NOMO-1 treated with dmso at 0.1 percent for 144 hours (cell line): ENCODE measurements at regions not wholly inside any gene's neighbourhood (a gene's known extent, or its start where the extent isn't known, plus 50 kb on each side); places are given as distances from the start of the nearest gene placed in this dataset.

Experiments
- DNase-seq: peaks from one replicate; lab custom pipeline; 2025; ENCODE audit not compliant: unreplicated experiment; lab: John Stamatoyannopoulos, UW

DNA sequence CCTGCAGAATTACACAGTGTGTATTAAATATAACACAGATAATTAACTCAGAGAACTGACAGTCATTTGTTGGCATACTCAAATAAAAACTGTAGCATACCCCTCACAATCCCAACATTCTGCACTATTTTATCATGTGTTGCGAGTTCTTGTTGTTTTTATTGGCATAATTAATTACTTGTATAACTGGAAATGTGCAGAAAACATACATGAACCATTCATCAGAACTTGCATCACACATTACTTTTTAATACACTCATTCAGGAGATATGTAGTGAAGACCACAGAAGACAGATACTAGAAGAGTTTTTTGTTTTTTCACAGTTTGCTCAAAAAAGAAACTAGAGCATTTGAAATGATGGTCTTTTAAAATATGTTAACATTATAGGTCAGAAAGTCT lies 74.6 kb upstream of the NEIL3 start:
- no peak for DNase-seq

DNA sequence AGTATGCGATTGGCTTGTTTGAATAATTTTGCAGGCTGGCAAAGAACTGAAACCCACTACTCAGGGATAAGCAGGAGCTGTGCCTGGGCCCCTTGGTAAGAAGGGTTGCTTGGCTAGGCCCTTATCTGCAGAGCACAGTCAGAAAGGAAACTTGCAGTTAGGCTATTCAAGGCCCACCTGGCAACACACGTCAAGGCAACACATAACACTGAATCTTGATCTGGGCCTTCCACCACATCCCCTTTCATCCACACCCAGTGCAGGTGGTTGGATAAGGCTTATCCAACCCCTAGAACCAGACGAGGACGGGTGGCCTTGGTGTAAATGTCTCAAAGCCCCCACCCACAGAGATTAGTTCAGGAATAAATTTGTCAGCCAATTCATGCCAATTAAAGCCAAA lies 72.8 kb upstream of the NEIL3 start:
- DNase-seq = no peak

DNA sequence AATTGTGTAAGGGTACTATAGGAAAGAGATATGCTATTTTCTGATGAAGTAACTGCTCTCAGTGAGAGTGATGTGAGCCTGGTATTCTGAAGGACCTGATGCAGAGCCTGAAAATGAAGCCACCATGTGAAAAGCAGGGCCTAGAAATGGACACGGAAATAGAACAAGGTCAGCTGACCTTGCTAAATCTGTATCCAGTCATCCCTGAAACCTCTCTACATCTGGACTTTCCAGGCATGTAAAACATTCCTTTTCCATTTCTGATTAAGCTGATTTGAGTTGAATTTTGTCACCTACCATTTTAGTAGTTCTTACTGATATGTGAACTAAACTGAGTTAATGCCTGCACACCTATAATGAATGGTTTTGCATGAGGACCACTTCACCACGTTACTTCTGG lies 72.4 kb upstream of the NEIL3 start:
- DNase-seq = no peak

DNA sequence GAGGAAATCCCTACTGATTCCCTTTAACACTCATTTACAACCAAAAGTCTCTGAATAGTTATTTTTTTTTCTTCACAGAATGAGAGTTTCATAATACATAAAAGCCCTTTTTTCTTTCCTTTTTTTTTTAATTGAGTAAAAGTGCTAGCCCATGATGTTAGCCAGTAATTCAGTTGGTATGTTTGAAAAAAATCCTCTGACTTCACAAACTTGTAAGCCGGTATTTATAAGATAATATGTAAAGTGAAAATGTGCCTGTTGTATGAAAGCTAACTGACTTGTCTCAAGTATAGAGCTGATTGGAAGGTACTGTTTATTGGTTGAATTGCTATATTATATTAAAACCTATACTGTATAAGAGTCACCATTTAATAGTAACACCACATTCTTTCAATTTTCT lies 70.2 kb upstream of the NEIL3 start:
- no peak for DNase-seq

DNA sequence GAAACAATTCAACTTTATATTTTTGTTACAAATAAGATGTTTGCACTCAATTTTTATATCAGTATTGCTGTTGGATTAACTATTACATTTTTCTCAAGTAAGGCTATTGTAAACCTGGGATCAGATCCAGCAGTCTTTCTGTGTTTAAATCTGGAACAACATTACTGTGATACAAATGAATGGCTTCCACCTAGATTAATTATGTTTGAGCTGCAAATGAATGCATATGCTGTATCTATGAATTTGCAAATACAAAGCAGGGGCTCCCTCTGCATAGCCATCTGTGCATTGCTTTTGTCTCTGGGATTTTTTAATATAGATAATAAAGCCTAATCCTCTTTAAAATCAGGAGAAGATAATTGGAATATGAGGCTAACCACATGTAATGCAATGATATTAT lies 69.8 kb upstream of the NEIL3 start:
- DNase-seq = no peak

DNA sequence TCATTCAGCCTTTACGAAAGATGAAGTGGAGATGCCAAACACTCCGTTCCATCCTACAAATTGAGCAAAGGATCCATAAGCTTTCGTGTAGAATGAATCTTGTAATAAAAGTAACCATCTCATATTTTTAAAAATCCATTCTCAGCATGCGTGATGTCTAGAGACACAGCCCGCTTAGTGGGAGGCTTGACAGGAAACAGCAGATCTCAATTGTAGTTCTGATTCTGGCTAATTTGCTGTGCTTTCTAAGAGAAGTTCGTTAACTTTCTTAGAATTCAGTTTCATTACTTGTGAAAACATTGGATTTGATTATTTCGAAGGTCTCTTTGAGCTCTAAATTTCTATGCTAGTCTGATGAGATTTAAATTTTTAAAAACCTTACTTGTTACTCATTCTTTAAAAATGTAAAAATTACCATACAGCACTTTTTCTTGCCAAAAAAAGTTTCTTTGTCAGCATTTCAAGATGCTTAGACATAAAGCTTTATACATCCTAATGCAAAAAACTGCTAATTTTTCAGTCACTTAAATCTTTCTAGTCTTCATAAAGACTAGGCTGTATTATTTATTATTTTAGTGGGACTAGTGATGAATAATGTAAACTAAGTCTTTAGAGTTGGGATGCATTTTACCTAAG lies 66.9 kb upstream of the NEIL3 start:
- no peak for DNase-seq

DNA sequence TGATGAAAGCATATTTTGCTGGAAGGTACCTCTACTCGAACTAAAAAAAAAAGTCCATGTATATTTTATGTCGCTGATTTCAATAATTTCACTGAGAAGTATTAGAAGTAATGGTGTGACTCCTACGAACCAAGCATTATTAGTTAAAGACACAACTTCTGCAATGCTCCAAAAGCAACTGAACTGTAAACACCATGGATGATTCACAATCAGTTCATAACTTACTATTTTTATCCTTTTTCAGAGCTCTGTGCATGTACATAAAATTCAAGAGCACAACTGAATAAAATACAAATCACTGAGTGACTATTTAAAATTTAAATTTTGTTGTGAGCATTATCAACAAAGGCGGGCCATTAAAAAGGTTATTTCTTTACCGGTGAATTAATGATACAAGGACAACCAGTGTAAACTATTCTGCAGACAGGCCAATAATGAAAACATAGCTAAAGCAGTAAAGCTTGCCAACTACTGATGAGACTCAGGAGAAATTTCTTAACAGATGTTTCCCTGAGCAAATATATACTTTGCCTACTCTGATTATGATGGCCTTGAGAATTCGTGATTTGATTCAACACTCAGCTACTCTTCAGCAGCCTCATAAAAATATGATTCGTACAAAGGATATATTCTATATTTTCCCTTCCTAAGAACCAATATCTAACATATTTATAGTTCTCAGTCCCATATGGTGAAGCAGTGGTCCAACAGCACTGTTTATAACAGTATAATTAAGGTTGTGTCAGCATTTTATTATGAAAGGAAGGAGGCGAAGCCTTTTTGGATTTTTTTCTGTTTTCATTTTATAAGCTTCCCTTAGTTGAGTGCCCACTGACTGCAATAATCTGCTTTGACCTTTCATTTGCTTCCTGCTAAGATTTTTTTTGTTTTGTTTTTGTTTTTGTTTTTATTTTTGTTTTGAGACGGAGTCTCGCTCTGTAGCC lies 62.8 kb upstream of the NEIL3 start:
- DNase-seq = no peak

DNA sequence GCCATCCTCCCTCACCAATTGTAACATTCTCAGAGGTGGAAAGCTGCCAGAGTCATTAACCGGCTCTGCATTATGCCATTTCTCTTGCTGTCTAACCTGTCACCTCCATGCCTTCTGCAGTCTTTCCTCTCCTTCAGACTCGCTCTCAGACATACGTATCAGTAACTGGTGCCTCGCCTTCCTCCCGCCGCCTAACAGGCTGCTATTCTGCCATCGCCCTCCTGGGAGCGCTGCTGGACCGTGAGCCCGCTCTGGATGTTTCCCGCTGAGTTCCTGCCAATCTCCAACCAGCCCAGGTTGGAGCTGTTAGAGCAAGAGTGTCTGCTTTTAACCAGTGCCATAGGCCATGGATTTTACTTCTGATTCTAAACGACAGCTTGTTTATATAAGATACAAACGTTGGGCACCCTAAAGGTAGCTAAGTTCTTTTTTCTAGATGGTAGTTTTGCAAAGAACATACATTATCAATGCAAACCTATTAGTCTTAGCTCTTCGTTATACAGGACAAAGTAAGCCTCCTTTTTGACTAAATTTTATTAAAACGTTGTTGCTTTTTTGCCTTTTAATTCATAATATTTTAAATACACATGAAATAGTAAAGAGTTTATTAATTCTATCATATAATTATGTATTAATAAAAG lies 59.5 kb upstream of the NEIL3 start:
- DNase-seq = peak; percentile 86

DNA sequence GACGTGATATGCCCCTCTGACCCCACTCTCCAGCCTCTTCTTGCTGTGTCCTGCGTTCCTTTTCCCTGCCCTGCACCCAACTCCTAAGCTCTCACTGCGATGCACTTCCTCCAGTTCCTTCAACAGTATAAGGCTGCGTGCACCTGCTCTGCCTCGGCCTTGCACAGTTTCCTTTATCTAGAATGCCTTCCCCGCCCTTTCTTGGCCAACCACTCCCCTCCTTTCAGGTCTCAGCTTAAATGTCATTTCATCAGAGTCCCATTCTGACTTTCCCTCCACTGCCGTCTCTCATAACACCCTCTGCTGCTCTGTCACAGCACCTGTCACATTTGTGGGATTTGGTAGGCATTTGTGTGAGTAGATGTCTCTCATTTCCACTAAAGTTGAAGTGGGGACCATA lies 58.4 kb upstream of the NEIL3 start:
- DNase-seq = peak; percentile 86

DNA sequence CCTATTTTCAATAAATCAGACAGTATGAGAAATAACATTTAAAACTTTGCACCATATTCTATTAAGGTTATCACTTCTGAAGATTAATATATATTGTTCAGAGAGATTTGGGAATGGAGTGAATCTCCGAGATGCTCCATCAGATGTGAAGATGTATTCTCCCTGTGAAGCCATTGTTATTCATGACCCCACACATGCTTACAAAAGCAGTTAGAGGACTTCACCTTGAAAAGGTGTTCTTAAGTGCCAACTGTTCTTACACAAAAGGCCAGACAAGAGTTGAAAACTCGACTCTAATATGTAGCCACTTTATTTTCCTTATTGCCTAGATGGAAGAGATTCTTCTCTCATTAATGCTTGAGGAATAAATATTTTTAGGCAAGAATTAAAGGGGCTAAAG lies 54.3 kb upstream of the NEIL3 start:
- DNase-seq = no peak

DNA sequence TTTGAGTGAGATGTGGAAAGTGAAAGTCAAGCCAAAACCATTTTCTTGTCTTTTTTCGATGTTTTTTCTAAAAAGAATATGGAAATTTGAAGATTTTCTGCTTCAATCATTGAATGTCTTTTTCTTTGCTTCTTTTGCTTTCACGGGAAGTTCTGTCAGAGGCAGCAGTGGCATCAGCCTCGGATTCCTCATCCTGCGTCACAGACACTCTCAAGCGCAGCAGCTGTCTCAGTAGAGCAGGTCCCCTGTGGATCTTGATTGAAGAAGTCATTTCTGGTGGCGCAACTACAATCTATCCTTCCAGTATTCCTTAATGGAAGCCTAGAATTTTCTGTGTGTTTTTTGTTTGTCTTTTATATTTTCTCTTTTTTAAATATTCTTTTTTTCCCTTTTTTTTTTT lies 52.7 kb upstream of the NEIL3 start:
- no peak for DNase-seq

DNA sequence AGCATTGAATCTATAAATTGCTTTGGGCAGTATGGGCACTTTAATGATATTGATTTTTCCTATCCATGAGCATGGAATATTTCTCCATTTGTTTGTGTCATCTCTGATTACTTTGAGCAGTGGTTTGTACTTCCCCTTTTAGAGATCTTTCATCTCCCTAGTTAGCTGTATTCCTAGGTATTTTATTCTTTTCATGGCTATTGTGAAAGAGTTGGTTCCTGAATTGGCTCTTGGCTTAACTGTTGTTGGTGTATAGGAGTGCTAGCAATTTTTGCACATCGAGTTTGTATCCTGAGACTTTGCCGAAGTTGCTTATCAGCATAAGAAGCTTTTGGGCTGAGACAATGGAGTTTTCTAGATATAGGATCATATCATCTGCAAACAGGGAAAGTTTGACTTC lies 50.2 kb upstream of the NEIL3 start:
- peak; percentile 75 for DNase-seq
